ENCODE measurements at regions not wholly inside any gene's neighbourhood (a gene's known extent, or its start where the extent isn't known, plus 50 kb on each side); places are given as distances from the start of the nearest gene placed in this dataset.

DNA sequence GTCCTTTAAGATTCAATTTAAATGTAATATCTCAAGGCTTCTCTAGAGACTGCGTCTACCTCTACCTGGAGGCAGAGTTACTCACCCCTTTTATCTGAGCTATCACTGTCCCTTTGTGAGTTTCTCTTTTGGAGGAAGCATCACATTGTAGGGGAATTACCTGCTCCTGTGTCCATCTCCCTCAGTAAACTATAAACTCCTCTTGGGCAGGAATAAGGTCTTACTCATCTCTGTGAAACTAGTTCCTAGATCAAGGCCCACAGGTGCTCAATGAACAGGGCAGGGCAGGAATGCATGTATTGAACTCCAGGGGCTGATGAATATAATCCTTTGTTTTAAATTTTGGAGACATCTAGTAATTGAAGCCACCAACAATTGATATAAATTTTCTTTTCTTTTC is 139.8 kb upstream of the ERCC6L2 start:
- DNase-seq: no peak
- intact Hi-C loops (cut with DNase I): no loop called here

DNA sequence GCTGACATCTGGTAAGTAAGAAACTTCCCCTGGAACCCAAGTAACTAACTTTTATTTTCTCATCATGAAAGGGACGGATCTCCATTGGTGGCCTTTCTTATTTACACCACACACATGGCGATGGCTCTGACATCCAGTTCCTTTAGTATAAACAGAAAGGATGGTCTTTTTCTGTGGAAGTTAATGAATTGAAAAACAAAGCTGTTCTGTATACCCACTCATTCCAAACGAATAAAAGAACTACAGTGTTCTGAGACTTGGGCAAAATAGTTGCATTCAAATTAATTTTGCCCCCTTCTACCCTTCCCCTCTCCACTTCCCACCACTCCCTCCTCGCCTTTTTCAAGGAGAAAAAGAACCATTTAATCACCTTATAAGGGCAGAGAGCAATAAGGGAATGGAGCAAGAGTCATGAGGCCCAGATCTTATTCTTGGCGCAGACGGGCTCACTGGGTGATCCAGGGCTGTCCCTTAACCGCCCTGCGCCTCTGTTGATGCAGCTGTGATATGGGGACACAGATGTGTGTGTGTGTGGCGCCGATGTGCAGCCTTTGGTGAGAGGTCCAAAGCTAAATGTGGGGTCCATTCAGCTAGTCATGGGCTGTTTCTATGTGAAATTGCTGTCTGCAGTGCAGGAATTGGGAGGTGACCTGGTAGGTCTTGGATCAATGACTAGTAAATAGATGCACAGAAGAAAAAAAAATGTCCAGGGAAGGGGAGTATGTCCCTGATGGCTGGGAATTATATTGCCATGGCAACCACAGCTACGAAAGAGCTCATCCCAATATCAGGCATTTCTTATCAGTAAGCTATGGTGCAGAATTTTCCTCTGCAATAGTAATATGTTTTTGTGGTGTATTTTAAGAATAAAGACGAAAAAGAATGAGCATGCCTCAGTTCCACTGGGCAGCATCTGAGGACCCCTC is 141.5 kb upstream of the ERCC6L2 start:
- intact Hi-C loops (cut with DNase I): no loop called here
- no peak for DNase-seq

DNA sequence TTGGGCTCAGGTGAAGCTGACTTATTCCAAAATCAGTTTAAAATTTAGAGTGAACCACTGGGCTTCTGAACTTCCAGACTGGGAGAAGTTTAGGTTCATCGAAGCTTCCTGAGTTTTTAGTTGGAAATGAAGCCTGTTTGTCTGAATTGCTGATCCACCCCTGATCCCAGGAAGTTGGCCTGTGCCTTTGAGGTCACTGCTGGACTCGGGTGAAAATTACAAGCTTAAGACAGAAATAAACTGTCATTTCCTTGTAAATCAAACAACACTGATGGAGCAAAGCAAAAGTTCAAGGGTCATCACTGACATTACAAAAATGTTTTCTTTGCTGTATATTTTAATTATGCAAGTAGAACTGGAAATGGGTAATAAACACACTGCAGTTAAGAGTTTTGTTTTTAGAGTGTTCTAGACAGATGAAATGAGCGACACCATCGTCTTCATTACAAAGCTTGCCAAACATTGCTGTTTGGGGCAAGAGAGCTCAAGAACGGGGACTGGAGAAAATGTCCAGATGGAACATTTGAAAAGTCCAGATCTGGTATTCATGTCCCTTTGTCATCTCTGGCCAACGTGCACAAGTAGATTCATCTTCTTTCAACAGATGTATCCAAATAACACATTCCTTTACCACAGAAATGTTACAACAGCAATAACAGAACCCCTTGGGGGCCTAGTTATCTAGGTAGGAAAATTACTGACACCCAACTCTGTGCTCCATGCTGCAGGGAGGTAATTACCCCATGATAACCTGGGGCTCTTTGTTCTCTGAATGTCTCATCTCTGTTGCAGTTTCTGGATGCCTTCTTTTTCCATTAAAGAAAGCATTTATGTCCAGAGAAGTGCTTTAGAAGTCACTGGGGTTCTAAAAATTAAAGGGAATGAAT is 142.4 kb upstream of the ERCC6L2 start:
- intact Hi-C loops (cut with DNase I): no loop called here
- DNase-seq: no peak

DNA sequence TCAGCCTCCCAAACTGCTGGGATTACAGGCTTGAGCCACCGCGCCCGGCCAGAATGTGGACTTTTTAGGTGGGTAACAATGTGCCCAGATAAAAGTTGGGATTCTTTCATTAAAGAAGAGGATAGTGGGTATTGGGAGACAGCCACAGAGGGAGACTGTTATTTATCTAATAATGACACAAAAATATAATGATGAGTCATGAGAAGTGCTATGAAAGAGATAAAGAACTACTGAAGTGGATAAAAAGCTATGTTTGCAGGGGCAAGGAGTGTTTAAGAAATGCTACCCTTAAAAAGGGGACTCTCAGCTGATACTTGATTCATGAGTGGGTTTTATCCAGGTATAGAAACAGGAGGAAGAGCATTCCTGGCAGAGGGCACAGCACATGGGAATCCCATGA is 143.6 kb upstream of the ERCC6L2 start:
- no peak for DNase-seq
- intact Hi-C loops (cut with DNase I): no loop called here

DNA sequence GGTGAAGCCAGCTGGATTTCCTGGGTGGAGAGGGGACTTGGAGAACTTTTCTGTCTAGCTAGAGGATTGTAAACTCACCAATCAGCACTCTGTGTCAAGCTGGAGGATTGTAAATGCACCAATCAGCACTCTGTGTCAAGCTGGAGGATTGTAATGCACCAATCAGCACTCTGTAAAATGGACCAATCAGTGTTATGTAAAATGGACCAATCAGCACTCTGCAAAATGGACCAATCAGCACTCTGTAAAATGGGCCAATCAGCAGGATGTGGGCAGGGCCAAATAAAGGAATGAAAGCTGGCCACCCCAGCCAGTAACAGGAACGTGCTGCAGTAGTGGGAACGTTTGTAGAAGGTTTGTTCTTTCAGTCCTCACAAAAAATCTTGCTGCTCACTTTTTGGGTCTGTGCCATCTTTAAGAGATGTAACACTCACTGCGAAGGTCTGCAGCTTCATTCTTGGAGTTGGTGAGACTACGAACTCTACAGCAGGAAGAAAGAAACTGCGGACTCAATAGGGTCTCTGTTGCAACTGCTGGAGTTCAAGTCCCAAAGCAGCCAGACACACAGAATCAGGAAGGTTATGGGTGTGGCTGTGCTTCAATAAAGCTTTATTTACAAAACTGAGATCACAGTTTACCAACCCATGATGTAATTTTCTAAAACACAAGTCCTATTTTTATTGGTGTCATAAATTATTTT is 145.7 kb upstream of the ERCC6L2 start:
- intact Hi-C loops (cut with DNase I): loop anchor here (10.0 kb wide), 1 partner anchor 145 kb away; the partner anchor contains the start of gene ERCC6L2
- DNase-seq: no peak

DNA sequence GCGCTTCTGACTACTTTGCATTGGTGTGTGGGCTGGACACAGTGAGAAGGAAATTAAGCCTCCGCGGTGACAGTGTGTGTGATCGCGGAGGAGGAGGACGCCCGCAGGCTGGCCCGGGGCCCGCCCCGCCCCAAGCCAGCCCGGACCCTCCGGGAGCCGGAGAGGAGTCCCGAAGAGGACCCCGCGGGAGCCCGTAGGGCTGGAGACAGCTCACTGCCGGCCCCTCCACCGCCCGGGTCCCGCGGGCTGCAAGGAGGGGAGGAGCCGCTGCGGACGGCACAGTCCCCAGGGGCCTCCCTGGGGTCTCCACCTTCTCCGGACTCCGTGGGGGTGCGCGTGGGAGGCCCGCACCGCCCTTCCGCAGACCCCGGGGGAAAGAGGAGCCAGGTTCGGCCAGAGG is 146.4 kb upstream of the ERCC6L2 start:
- no peak for DNase-seq
- intact Hi-C loops (cut with DNase I): loop anchor here (10.0 kb wide), 1 partner anchor 146 kb away; the partner anchor contains the start of gene ERCC6L2

DNA sequence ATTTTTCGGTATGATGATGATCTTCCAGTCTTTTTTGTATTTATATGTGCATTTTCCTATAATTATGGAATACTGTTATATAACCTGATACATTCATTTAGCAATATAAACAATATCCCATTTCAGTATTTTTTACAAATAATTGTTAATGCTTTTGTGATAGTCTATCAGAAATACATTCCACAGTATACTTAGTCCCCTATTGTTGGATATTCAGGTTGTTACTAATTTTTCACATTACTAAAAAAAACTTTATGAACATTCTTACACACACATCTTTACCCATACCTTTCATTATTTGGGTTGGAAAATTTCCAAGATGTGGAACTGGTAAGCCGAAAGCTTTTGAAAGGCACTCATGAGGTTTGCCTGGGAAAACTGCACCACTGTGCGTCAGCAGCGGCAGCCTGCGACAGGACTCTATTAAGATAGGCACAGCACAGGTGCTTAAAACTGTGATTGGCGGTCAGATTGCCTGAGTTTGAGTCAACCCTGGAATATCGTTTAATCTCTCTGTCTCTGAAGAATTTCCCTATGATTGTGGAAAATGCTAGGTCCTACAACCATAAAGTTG is 147.5 kb upstream of the ERCC6L2 start:
- no peak for DNase-seq
- intact Hi-C loops (cut with DNase I): loop anchor here (2.0 to 10.0 kb wide), 2 partner anchors 147 to 491 kb away; partner anchors contain the start of gene ERCC6L2

DNA sequence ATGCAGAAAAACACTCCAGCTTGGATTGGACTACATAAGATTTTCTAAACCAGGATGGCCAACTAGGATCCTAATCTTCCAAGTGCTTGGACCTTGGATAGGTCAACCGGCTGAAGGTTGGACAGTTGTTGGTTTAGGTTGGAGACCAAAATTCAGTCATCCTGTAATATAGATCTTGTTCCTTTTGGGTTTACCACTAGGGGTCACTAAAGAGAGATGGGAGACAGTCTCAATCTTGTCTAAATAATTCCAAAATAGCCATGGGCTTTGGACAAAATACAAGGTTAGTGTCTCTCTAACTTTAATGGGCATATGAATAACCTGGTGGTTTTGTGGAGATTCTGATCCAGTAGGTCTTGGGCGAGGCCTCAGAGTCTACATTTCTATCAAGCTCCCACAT is 148.7 kb upstream of the ERCC6L2 start:
- intact Hi-C loops (cut with DNase I): loop anchor here (2.0 to 10.0 kb wide), 2 partner anchors 148 to 492 kb away; partner anchors contain the start of gene ERCC6L2
- no peak for DNase-seq

DNA sequence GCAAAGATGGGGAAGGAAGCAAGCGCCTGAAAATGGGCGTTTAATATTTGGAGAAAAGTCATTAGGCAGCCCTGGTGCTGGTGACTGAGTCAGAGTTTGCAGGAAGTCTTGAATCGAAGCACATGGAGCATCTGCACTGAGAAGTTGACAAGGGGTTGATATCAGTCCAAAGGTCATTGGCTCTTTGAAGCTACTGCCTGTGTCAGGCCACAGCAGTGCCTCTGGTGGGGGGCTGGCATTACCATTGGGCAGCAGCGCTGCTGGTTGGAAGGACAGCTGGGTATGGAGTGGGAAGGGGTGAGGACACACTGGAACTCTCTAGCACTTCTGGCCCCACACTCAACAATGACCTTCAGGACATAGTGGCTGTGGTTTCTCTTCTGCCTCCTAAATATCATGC is 150.4 kb upstream of the ERCC6L2 start:
- intact Hi-C loops (cut with DNase I): loop anchor here (10.0 kb wide), 1 partner anchor 150 kb away; the partner anchor contains the start of gene ERCC6L2
- DNase-seq: no peak

DNA sequence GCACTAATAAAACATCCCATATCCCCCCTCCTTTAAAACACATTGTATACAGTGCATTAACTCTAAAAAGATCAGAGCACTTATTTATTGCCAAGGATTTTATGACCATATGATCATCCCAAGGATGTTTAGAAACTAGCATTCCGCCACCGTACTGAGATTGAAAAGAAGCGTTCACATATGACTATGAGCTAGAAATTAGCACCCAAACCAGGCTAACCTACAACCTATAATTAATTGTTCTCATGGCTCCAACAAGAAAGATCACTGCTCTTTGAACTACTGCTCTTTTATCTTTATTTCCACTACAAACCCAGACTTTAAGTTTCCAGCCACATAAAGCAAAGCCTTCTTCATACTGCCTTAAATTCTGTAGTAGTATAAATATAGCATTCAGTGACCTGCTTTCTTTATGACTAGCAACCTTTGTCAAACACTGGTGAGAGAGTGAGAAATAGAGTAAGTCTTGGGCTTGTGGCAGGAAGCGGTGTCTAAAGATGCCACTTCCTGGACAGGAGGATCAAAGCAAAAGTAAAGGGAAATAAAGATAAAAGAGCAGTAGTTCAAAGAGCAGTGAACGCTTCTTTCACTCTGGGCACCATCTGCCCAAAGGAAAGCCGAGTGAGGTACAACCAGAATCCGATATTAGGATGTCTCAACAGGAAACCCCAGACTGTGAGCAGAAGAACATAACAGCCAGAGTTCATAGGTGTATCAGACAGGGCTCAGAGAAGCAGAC is 151.1 kb upstream of the ERCC6L2 start:
- intact Hi-C loops (cut with DNase I): loop anchor here (10.0 kb wide), 1 partner anchor 150 kb away; the partner anchor contains the start of gene ERCC6L2
- no peak for DNase-seq

DNA sequence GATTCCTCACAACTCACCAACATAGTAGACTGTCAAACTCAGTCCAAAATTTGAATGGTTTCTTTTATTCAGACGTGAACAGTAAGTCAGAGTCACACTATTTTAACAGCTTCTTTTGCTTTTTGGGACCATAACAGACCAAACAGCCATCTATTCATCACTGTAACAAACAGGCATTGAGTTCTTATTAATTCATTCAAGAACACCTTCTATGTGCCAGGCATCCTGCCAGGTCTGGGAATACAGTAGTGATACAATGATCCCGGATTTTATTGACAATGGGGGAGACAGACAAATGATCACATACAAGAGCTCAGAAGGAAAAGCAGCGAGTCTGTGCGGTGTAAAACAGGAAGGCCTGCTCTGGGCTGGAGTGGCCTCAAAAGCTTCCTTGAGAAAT is 153.3 kb upstream of the ERCC6L2 start:
- DNase-seq: no peak
- intact Hi-C loops (cut with DNase I): loop anchor here (10.0 kb wide), 1 partner anchor 153 kb away; the partner anchor contains the start of gene ERCC6L2

DNA sequence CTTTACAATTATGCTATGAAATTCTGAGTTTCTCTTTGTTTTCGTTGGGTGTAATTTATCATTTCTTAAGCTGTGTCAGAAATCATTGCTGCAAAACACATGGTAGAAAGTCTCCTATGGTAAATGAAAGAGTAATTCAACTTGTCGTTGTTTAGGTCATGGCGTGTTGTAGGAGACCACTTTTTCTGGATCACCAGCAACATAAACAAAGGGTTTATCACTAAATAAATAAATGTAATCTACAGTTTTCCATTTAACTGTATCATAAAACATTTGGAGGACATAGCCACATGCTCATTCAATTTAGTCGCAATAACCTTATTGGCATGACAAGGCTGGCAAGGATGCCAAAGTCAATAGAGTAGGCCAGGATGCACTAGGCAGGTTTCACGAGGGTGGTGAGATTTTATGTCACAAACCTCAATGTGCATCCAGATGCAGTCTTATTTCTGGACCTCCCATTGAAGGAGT is 154.4 kb upstream of the ERCC6L2 start:
- intact Hi-C loops (cut with DNase I): loop anchor here (10.0 kb wide), 1 partner anchor 154 kb away; the partner anchor contains the start of gene ERCC6L2
- DNase-seq: no peak

DNA sequence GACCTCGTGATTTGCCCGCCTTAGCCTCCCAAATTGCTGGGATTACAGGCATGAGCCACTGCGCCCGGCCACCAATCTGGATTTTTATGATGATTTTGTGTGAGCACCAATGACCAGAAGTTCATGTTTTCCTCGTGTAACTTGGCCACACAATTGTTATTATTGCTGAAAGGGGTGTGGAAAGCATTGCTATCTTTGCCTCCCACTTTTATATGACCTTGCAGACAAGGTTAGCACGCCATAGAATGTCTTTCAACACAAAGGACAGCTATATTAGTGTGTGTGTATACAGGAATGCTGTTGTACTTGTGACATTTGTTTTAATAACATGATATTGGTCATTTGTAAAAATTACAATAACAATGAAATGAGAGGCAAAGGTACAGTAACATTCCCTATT is 155.0 kb upstream of the ERCC6L2 start:
- intact Hi-C loops (cut with DNase I): loop anchor here (10.0 kb wide), 1 partner anchor 154 kb away; the partner anchor contains the start of gene ERCC6L2

DNA sequence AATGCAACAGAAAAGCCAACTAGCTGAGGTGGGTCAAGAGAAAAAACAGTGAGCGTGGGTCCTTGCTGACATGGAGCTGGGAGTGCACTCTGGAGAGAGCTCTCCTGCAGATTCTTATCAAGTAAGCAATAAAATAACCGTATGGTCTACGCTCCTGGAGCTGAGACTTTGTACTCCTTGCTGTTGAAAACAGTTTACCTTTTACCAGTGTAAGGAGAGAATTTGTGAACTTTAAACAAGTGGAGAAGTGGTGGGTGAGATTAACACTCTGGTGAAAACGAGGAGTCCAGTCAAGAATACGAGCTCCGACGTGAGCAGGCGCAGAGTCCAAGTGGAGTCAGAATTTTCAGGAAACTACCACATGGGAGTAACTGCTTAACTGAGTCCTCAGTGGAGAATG is 156.1 kb upstream of the ERCC6L2 start:
- DNase-seq: no peak
- intact Hi-C loops (cut with DNase I): no loop called here

More for the DNA sequence above, 155.0 kb upstream of the ERCC6L2 start:
- no peak for DNase-seq

DNA sequence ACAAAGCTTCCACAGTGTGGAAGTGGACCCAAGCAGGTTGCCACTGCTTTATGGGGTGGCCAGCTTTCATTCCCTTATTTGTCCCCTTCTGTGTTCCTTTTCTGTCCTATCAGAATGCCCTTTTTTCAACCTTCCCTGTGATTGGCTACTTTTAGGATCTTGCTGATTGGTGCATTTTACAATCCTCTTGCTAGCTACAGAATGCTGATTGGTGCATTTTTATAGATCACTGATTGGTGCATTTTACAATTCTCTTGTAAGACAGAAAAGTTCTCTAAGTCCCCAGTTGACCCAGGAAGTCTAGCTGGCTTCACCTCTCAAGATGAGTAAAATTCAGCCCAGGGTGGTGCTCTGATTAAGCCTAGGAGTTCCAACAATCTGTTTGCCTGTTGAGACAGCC is 157.2 kb upstream of the ERCC6L2 start:
- intact Hi-C loops (cut with DNase I): no loop called here
- no peak for DNase-seq

DNA sequence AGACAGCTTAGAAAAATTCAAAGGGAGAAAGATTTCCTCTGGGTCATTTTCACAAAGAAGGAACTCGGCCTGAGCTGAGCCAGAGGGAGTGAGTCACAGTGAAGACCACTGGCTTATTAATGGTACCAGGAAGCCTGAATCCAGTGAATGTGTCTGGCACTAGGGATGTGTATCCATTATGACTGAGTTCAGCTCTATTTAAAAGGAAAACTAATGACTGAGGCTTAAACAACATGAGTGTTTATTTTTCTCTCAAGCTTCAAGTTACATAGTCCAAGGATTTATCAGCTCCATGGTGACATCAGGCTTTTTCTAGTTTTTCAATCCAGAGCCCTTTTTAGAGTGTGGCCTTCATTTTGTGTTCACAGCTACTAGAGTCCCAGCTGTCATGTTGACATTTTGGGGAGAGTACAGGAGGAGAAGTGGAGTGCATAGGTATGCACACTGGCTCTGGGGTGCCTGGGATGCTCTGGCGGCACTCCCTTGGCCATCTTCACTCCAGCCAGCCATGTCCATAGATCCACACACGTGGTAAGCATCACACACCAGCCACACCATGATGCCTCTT is 159.5 kb upstream of the ERCC6L2 start:
- intact Hi-C loops (cut with DNase I): no loop called here

DNA sequence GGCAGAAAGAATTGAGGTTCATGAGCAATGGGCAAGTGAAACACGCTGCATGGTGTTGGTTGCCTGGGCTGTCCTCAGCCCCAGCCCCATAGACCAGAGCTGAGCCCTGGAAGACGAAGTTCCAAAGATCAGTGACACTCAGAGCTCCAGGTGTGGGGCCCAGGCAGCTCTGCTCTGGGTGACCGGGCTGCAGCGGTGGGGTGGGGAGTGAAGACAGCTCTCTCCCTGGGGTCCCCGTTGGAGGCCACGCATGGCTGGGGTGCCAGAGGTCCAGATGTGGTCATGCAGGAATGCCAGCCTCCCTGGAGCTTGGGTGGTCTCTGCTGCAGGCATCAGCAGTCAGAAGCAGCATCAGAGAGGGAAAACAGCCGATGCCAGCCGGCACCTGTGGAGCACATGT is 165.0 kb upstream of the ERCC6L2 start:
- intact Hi-C loops (cut with DNase I): no loop called here
- DNase-seq: peak in 2 of 10 donors; percentile 72 to 82

More for the DNA sequence above, 159.5 kb upstream of the ERCC6L2 start:
- no peak for DNase-seq

DNA sequence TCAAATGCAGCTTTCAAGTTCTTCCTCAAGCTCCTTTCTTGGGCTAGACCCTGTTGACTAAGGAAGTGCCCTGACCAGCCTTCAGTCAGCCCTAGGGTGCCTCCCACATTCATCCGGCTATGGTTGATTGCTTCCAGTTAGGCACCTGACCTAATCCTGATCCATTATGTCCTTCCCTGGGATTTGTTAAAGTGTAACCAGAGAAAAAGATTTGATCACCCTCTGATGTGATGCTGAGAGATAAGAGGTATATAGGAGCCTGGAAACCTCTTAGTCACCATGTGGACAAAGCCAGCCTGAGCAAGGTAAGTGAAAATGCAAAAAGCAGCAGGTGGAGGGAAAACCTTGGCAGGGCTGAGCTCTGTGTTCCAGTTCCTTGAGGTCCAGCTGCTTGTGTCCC is 178.8 kb upstream of the ERCC6L2 start:
- DNase-seq: no peak
- intact Hi-C loops (cut with DNase I): no loop called here

DNA sequence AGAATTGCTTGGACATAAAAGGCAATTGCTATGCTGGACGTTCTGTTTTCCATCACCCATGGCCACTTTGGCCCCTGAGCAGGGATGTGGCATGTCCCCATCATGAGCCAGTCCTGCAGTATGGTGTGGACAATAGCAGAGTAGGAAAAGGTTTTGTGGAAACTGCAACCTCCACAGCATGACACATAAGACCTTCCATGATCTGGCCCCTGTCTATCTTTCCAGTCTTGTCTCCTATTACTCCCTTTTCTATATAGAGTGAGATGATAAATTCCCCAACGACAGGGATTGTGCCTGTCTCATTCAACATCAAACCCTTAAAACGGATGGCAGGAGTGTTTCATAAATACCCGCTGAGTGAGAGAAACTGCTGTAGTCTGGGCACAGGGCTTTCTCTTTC is 174.7 kb upstream of the PTCH1 start:
- no peak for DNase-seq
- intact Hi-C loops (cut with DNase I): no loop called here
